ENCODE measurements at regions not wholly inside any gene's neighbourhood (a gene's known extent, or its start where the extent isn't known, plus 50 kb on each side); places are given as distances from the start of the nearest gene placed in this dataset.
"Not testable (repeated sequence)": the region's sequence is repeated elsewhere in the genome, so short reads cannot be mapped to it uniquely, and the experiment has no call there.

DNA sequence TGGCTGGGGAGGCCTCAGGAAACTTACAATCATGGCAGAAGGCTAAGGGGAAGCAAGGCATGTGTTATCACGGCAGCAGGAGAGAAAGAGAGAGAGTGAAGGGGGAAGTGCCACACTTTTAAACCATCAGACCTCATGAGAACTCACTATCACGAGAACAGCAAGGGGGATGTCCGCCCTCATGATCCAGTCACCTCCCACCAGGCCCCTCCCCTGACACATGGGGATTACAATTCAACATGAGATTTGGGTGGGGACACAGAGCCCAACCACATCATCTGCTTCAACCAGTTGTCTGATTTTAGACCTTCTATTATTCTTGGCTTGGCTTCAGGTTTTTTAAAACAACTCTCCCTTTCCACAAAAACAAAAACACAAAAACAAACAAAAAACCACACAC, 93.7 kb upstream of the BASP1 start:
- TF ChIP-seq, protein P1, sequence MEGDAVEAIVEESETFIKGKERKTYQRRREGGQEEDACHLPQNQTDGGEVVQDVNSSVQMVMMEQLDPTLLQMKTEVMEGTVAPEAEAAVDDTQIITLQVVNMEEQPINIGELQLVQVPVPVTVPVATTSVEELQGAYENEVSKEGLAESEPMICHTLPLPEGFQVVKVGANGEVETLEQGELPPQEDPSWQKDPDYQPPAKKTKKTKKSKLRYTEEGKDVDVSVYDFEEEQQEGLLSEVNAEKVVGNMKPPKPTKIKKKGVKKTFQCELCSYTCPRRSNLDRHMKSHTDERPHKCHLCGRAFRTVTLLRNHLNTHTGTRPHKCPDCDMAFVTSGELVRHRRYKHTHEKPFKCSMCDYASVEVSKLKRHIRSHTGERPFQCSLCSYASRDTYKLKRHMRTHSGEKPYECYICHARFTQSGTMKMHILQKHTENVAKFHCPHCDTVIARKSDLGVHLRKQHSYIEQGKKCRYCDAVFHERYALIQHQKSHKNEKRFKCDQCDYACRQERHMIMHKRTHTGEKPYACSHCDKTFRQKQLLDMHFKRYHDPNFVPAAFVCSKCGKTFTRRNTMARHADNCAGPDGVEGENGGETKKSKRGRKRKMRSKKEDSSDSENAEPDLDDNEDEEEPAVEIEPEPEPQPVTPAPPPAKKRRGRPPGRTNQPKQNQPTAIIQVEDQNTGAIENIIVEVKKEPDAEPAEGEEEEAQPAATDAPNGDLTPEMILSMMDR (conservative IDR thresholded peaks at IDR 0.05; ENCODE audit: low read length) = not testable (repeated sequence)
- not testable (repeated sequence) for TF ChIP-seq EZH2phosphoT487 (IDR thresholded peaks at IDR 0.05; ENCODE audit: borderline replicate concordance, low read depth, low read length)

All from OCI-LY7 (cell line).